ENCODE measurements at regions not wholly inside any gene's neighbourhood (a gene's known extent, or its start where the extent isn't known, plus 50 kb on each side); places are given as distances from the start of the nearest gene placed in this dataset.

GRCh38 chr2:224210286-224211180 is 171.4 kb upstream of the SERPINE2 start:
- no peak for TF ChIP-seq CTCF (IDR thresholded peaks at IDR 0.05)

DNA sequence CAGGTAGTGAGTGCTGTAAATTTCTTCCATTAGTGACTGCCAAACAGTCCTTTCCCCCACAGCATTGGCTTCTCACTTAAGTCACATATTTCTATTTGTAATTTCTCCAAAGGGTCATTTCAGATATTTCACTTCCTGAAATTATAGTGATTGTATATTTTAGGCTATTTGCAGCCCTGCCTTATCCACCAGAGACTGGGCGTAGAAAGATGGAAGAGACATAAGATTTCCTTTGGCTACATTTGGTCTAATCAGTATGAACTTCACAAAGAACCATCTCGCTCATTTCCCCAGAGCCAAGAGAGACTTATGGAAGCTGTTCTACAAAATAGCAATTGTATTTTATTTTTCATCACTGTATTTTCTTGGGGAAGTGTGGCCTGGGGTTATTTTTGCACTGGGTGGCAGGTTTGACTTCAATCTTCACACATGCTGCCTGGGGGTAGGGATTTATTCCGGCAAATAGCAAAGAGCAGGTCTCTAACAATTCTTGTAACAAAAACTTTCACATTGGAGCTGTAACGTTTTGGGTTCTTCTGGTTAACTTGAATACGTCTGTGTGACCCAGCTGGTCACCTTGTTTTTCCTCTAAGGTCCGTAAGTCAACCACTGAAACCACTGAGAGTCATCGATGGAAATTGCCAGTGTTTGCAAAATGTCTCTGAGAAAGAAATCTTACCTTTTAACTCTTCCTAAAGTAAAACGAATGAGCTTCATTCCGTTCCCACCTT is 170.6 kb upstream of the SERPINE2 start:
- no peak for TF ChIP-seq CTCF (IDR thresholded peaks at IDR 0.05)

DNA sequence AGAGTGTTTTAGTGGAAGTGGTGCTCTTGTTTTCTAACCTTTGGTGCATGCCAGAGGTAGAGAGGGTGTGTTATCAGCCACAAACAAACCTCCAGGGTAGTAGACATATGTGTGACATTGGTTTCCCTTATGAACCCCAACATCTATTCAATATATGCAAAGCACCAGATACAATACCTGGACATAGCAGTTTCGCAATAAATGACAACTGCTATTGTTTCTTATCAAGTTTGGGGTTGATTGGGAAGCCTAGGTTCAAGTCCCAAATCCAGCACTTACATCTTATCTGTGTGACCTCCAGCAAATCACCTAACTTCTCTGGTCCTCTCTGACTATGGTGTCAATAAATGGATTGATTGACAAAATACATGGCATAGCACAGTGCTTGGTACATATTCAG is 169.4 kb upstream of the SERPINE2 start:
- no peak for TF ChIP-seq CTCF (IDR thresholded peaks at IDR 0.05)

- no peak for TF ChIP-seq CTCF (IDR thresholded peaks at IDR 0.05)
These were observed 168.9 kb upstream of the SERPINE2 start for GRCh38 chr2:224208007-224208406.

DNA sequence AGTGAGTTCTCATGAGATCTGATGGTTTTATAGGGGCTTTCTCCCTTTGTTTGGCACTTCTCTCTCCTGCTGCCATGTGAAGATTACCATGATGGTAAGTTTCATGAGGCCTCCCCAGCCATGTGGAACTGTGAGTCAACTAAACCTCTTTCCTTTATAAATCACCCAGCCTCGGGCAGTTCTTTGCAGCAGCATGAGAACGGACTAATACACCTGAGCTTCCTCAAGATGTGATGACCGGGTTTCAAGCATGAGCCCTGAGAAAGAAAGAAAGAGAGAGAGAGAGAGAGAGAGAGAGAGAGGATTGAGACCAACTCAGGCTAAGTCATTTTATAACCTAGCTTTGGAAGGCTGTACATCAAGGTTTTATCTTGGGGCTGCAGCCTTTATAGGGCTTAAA is 167.7 kb upstream of the SERPINE2 start:
- no peak for TF ChIP-seq CTCF (IDR thresholded peaks at IDR 0.05)

- no peak for TF ChIP-seq CTCF (IDR thresholded peaks at IDR 0.05)
These were observed 163.3 kb upstream of the SERPINE2 start for GRCh38 chr2:224202281-224202865.

- TF ChIP-seq CTCF (IDR thresholded peaks at IDR 0.05): no peak
These were observed 159.3 kb upstream of the SERPINE2 start for GRCh38 chr2:224198436-224198835.

Data from LNCAP (cell line).